HEK293T (cell line): ENCODE measurements at regions not wholly inside any gene's neighbourhood (a gene's known extent, or its start where the extent isn't known, plus 50 kb on each side); places are given as distances from the start of the nearest gene placed in this dataset.

ENCODE experiments used
- BHLHE40 ChIP-seq: fragments of 450-650 bp; IDR thresholded peaks from 2 replicates; pipeline ENCODE4 v1.6.1; 2016; ENCODE audit warnings: mild to moderate bottlenecking, moderate library complexity, borderline replicate concordance
- CTBP1 ChIP-seq: fragments of 450-650 bp; IDR thresholded peaks from 2 replicates; pipeline ENCODE4 v1.6.1; 2016; ENCODE audit warnings: borderline replicate concordance
- ELF4 ChIP-seq: fragments of 450-650 bp; IDR thresholded peaks from 2 replicates; pipeline ENCODE4 v1.6.1; 2017; ENCODE audit warnings: antibody characterized with exemption
- FOXA1 ChIP-seq: fragments of 450-650 bp; IDR thresholded peaks from 2 replicates; pipeline ENCODE4 v1.6.1; 2016; ENCODE audit warnings: mild to moderate bottlenecking
- FOXM1 ChIP-seq: fragments of 450-650 bp; IDR thresholded peaks from 2 replicates; pipeline ENCODE4 v1.6.1; 2017; ENCODE audit warnings: mild to moderate bottlenecking, borderline replicate concordance
- NFRKB ChIP-seq: fragments of 450-650 bp; IDR thresholded peaks from 2 replicates; pipeline ENCODE4 v1.6.1; 2016; ENCODE audit warnings: mild to moderate bottlenecking, moderate library complexity
- SP1 ChIP-seq: fragments of 450-650 bp; IDR thresholded peaks from 2 replicates; pipeline ENCODE4 v1.6.1; 2017
- SUZ12 ChIP-seq: fragments of 450-650 bp; IDR thresholded peaks from 2 replicates; pipeline ENCODE4 v1.6.1; 2016; ENCODE audit warnings: mild to moderate bottlenecking
- ZNF384 ChIP-seq: fragments of 450-650 bp; IDR thresholded peaks from 2 replicates; pipeline ENCODE4 v1.6.1; 2016
- TF ChIP-seq, protein P1 (sequence below): fragments of 450-650 bp; IDR thresholded peaks from 2 replicates; pipeline ENCODE4 v1.6.1; 2016

DNA sequence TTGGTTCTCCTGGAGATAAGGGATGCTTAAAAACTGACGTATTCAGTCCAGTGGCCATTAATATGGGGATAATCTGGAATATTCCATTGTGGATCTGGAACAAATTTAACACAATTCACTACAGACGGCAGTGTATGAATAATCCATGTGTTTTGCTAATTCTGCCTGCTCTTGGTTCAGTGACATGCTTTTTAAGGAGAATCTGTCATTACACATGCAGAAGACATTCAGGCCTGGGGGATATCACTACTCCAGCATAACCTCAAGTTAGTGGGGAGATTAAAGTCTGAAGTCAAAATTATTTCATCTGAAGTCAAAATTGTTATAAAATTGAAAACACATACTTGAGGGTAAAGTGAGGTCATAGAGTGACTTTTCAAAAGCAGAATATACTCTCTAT, 789.3 kb downstream of the USP25 start:
- TF ChIP-seq FOXM1 = no peak
- no peak for TF ChIP-seq SP1
- no peak for TF ChIP-seq FOXA1
- TF ChIP-seq ELF4 = no peak
- TF ChIP-seq SUZ12 = no peak
- TF ChIP-seq, protein P1, sequence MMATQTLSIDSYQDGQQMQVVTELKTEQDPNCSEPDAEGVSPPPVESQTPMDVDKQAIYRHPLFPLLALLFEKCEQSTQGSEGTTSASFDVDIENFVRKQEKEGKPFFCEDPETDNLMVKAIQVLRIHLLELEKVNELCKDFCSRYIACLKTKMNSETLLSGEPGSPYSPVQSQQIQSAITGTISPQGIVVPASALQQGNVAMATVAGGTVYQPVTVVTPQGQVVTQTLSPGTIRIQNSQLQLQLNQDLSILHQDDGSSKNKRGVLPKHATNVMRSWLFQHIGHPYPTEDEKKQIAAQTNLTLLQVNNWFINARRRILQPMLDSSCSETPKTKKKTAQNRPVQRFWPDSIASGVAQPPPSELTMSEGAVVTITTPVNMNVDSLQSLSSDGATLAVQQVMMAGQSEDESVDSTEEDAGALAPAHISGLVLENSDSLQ = no peak
- no peak for TF ChIP-seq ZNF384
- TF ChIP-seq NFRKB = no peak
- no peak for TF ChIP-seq CTBP1
- TF ChIP-seq BHLHE40 = no peak
